Peyer's patch (tissue), 4 donors: ENCODE measurements at regions not wholly inside any gene's neighbourhood (a gene's known extent, or its start where the extent isn't known, plus 50 kb on each side); places are given as distances from the start of the nearest gene placed in this dataset.

Experiments
- DNase-seq, 3 donors: peaks; one replicate each; pipeline ENCODE4 v3.0.0-alpha.2; 2017 to 2019
- H3K27ac ChIP-seq, 4 donors: fragments of 200-600 bp; sonication (generic); one replicate each; pipeline ENCODE4 v1.5.1; 2016 to 2019
- H3K27me3 ChIP-seq, 2 donors: fragments of 200-600 bp; sonication (generic); one replicate each; pipeline ENCODE4 v1.5.1; 2019
- H3K36me3 ChIP-seq, 3 donors: fragments of 200-600 bp; sonication (generic); one replicate each; pipeline ENCODE4 v1.5.1; 2016 to 2019
- H3K4me1 ChIP-seq, 4 donors: fragments of 200-600 bp; sonication (generic); one replicate each; pipeline ENCODE4 v1.5.1; 2016 to 2019
- H3K4me3 ChIP-seq, 4 donors: fragments of 200-600 bp; sonication (generic); 1 replicate in 3 of 4; 2 replicates in 1 of 4; pipeline ENCODE4 v1.5.1; 2016 to 2019; ENCODE audit warnings: mild to moderate bottlenecking in 1 of 4
- H3K9me3 ChIP-seq, 4 donors: fragments of 200-600 bp; sonication (generic); one replicate each; pipeline ENCODE4 v1.5.1; 2016 to 2019; ENCODE audit warnings: mild to moderate bottlenecking in 1 of 4
- POLR2A ChIP-seq, 2 donors: fragments of 450-650 bp; IDR thresholded peaks; one replicate each; pipeline ENCODE4 v1.5.1; 2017; ENCODE audit warnings: antibody characterized with exemption in 2 of 2, mild to moderate bottlenecking in 2 of 2, moderate library complexity in 2 of 2
- TF ChIP-seq, protein P1 (sequence below), 6 experiments: fragments of 450-650 bp in 4 of 6; fragments of 200-600 bp in 2 of 6; sonication (generic) in 1 of 6; IDR thresholded peaks; one replicate each; pipeline ENCODE4 v1.5.1; 2017 to 2019; ENCODE audit warnings: antibody characterized with exemption in 6 of 6, mild to moderate bottlenecking in 3 of 6, moderate library complexity in 1 of 6

DNA sequence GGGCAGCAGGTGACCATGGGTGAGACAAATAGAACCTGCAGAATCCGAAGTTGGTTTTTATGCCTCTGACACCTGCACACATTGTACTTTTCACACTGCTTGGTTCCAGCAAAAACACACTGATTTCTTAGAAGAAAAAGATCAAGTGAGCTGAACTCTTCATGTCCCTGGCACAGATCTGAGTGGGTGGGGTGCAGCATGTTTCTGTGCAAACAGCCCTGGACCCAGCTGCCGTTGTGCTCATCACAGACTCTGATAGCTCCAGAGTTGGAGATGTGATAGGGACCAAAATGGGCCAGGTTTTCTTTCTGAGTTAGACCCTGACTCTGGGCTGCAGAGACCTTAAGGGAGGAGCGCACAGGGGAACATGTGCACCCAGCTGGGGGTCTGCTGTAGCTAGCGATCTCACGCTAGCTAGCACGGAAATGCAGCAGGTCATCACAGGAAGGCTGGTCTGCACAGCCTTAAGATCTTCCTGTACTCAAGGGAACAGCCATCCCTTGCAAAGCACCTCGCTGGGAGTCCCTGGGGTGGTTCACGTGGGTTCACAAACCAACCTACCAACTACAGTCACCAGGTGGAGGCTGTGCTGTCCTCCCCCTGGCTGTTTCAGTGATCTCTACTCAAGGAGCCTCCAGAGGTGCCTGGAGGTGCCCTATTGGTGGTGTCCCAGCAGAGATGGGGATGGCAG lies 291.1 kb downstream of the PTPRU start:
- Histone ChIP-seq H3K27me3 (no peaks in the 10 kb centered on the region), H3K4me3 (no peak overlapping the region), H3K36me3 (no peaks in the 10 kb centered on the region), H3K27ac (no peak overlapping the region), H3K9me3 (no peaks in the 10 kb centered on the region), H3K4me1 (no peaks in the 10 kb centered on the region)
- TF ChIP-seq, protein P1, sequence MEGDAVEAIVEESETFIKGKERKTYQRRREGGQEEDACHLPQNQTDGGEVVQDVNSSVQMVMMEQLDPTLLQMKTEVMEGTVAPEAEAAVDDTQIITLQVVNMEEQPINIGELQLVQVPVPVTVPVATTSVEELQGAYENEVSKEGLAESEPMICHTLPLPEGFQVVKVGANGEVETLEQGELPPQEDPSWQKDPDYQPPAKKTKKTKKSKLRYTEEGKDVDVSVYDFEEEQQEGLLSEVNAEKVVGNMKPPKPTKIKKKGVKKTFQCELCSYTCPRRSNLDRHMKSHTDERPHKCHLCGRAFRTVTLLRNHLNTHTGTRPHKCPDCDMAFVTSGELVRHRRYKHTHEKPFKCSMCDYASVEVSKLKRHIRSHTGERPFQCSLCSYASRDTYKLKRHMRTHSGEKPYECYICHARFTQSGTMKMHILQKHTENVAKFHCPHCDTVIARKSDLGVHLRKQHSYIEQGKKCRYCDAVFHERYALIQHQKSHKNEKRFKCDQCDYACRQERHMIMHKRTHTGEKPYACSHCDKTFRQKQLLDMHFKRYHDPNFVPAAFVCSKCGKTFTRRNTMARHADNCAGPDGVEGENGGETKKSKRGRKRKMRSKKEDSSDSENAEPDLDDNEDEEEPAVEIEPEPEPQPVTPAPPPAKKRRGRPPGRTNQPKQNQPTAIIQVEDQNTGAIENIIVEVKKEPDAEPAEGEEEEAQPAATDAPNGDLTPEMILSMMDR (IDR thresholded peaks at IDR 0.05) = no peak
- peak in 2 of 3 donors; percentile 30 to 40 for DNase-seq

DNA sequence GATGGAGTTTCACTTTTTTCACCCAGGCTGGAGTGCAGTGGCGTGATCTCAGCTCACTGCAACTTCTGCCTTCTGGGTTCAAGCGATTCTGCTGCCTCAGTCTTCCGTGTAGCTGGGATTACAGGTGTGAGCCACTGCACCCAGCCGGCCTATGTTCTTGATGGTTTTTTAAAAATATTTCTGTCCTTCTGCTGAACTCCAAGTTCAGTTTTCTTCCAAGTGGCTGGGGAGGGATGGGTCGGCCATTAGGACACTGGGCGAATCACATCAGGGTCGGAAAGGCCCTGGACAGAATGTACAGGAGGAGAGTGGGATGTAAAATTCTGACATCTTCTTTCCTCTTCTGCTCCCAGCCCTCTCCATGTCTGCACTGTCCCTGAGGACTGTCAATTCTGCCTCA lies 289.6 kb downstream of the PTPRU start:
- DNase-seq = peak in 2 of 3 donors; percentile 24 to 32
- no peaks in the 10 kb centered on the region for H3K9me3 ChIP-seq
- no peaks in the 10 kb centered on the region for H3K36me3 ChIP-seq
- H3K4me1 ChIP-seq = no peaks in the 10 kb centered on the region
- no peaks in the 10 kb centered on the region for H3K27me3 ChIP-seq
- no peak overlapping the region for H3K27ac ChIP-seq
- no peak overlapping the region for H3K4me3 ChIP-seq
- TF ChIP-seq, protein P1 (IDR thresholded peaks at IDR 0.05) = no peak
- TF ChIP-seq POLR2A (IDR thresholded peaks at IDR 0.05) = no peak

DNA sequence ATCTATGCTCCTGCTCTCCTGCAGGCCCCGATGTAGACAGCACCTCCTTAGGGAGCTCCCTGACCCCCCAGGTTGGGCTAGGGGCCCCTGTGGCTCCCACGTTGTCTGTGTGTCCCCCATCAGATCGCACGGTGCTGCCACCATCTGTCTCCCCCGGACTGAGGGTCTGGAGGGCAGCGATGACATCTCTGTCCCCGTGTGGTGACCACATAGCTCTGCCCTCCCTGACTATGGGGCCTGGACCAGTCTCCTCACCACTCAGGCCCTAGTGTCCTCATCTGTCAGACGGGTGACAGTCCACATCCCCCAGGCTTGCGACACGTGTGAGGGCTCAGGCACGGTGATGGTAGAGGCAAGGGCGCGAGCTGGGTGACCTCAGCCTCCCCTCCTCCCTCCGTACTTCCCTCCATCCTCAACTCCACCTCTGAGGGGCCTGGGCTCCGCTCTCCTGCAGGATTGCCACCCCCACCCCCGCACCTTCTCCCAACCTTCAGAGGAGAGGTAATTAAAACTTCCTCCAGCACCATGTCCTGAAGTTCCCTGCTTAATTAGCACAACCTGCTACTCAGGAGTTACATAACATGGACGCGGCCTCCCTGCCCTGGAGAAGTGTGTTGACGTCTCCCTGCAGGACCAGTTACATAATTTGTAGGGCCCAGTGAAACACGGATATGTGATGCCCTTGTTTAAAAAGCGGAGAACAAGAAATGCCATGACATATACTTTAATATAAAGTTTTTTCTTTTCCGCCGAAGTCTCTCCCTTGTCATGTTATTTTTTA lies 288.2 kb downstream of the PTPRU start:
- H3K27me3 ChIP-seq = no peaks in the 10 kb centered on the region
- no peak overlapping the region for H3K27ac ChIP-seq
- DNase-seq = peak in 2 of 3 donors; percentile 15 to 24
- no peaks in the 10 kb centered on the region for H3K9me3 ChIP-seq
- H3K4me3 ChIP-seq = no peak overlapping the region
- no peaks in the 10 kb centered on the region for H3K36me3 ChIP-seq
- no peaks in the 10 kb centered on the region for H3K4me1 ChIP-seq
- no peak for TF ChIP-seq POLR2A (IDR thresholded peaks at IDR 0.05)
- TF ChIP-seq, protein P1 (IDR thresholded peaks at IDR 0.05) = no peak

DNA sequence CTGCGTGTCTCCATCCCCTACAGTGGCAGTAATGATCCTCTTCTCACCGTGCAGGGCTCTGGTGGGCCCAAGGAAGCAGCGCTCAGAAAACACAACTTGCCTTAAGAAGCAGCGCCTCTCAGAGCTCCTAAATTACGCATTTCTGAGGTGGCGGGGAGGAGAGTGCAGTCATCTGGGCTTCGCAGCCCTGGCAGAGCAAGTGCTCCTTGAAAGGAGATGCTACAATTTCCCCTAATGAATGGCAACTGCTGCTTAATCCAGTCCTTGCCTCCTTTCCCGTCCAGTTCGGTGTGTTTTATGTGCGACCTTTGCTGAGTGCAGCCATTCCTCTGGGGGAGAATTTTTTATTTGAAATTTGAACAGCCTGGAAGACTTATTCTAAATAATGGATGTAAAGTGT lies 287.3 kb downstream of the PTPRU start:
- no peak for TF ChIP-seq POLR2A (IDR thresholded peaks at IDR 0.05)
- TF ChIP-seq, protein P1 (IDR thresholded peaks at IDR 0.05) = no peak
- DNase-seq = peak in 1 of 3 donors; percentile 30
- H3K27me3 ChIP-seq = no peaks in the 10 kb centered on the region
- no peak overlapping the region for H3K4me3 ChIP-seq
- H3K36me3 ChIP-seq = no peaks in the 10 kb centered on the region
- H3K27ac ChIP-seq = no peak overlapping the region
- H3K4me1 ChIP-seq = no peaks in the 10 kb centered on the region
- no peaks in the 10 kb centered on the region for H3K9me3 ChIP-seq

DNA sequence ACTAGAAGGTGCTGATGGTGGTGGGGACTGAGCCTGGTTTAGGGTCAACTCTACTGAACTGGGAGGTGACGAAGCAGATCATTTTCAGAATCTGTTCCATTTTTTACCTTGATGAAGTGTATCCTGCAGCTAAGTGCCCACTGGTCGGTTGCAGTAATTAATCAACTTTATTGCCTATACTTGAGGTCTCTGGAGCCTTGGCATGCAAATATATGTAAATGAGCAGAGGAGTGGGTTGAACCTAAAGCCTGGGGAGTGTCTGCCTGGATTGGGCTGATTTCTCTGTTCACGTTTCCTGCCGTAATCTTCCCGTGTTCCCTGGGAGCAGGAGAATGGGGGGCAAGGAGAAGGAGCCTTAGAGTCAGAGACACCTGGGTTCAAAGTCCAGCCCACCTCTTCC lies 286.8 kb downstream of the PTPRU start:
- no peak overlapping the region for H3K4me3 ChIP-seq
- no peaks in the 10 kb centered on the region for H3K4me1 ChIP-seq
- no peaks in the 10 kb centered on the region for H3K36me3 ChIP-seq
- no peaks in the 10 kb centered on the region for H3K9me3 ChIP-seq
- H3K27me3 ChIP-seq = no peaks in the 10 kb centered on the region
- H3K27ac ChIP-seq = no peak overlapping the region
- no peak for TF ChIP-seq POLR2A (IDR thresholded peaks at IDR 0.05)
- TF ChIP-seq, protein P1 (IDR thresholded peaks at IDR 0.05) = no peak
- DNase-seq = peak in 1 of 3 donors; percentile 3
